ENCODE measurements at regions not wholly inside any gene's neighbourhood (a gene's known extent, or its start where the extent isn't known, plus 50 kb on each side); places are given as distances from the start of the nearest gene placed in this dataset.
"Not testable (repeated sequence)": the region's sequence is repeated elsewhere in the genome, so short reads cannot be mapped to it uniquely, and the experiment has no call there.

DNA sequence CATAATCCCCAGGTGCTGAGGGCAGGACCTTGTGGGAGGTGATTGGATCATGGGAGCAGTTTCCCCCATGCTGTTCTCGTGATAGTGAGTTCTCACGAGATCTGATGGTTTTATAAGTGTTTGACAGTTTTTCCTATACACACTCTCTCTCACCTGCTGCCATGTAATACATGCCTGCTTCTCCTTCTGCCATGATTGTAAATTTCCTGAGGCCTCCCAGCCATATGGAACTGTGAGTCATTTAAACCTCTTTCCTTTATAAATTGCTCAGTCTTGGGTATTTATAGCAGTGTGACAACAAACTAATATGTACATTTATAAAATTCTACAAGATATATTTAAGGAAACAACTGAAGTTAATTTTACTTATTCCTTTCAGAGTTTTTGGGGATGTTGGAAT lies 170.8 kb upstream of the BET1 start:
- no peak for DNase-seq (ENCODE audit: low spot score)

DNA sequence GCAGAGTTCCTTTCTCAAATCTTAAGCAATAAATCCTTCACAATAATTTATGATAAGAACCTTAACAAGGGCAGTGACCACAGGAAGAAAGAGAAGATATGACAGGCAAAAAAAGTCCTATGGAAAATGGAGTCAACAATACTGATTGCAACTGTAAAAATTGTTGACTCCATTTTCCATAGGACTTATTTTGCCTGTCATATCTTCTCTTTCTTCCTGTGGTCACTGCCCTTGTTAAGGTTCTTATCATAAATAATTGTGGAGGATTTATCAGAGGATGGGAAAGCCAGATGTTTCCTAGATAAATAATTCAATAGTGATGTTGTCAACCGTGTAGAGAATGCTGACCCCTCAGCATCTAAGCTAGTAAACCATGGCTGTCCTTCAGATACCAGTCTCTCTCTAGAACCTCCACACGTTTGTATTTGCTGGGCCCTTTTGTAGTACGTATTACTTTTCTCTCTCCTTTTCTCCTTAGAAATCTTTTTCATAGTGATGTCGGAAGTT lies 172.6 kb upstream of the BET1 start:
- no peak for DNase-seq (ENCODE audit: low spot score)

GRCh38 chr7:94177441-94177840 lies 173.3 kb upstream of the BET1 start:
- DNase-seq (ENCODE audit: low spot score): no peak

- DNase-seq (ENCODE audit: low spot score): no peak
These were observed 174.1 kb upstream of the BET1 start for GRCh38 chr7:94178230-94178629.

DNA sequence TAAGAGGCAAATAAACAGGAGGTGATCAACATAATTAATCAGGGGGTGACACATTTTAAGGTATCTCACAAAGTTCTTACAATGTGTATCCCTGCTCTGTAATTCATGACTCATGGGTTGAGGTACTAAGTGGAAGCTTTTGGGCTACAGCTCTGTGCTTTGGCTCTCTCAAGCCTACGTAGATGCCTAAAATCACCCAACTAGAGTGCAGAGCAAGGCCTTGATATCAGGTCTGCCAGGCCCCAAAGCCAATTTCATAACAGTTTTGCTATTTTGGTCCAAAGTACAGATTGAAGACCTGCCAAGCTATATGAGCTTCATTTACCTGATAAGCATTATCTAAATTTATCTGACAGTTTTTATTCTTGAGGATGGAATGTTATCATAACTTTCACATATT lies 175.3 kb upstream of the BET1 start:
- no peak for DNase-seq (ENCODE audit: low spot score)

- no peak for DNase-seq (ENCODE audit: low spot score)
These were observed 177.9 kb upstream of the BET1 start for GRCh38 chr7:94182066-94182465.

DNA sequence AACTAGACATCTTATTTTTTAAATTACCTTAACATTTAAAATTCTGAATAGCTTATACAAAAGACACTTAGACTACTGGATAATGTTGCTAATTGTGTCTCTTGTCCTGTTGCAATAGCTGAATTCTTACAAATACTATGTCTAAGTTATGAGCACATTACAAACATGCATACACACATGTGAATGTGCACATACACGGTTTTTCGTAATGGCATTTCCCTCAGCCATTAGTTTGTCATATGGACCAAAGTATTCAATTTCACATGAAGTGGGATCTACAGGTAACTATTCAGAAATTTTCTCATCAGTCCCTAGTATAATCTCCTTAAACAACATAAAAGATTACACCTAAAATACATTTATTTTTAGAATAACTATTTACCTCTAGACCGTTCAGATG lies 178.6 kb upstream of the BET1 start:
- no peak for DNase-seq (ENCODE audit: low spot score)

- DNase-seq (ENCODE audit: low spot score): no peak
These were observed 179.2 kb upstream of the BET1 start for GRCh38 chr7:94183289-94183749.

- DNase-seq (ENCODE audit: low spot score): no peak
These were observed 179.7 kb upstream of the BET1 start for GRCh38 chr7:94183891-94184290.

- no peak for DNase-seq (ENCODE audit: low spot score)
These were observed 184.2 kb upstream of the BET1 start for GRCh38 chr7:94188350-94188749.

DNA sequence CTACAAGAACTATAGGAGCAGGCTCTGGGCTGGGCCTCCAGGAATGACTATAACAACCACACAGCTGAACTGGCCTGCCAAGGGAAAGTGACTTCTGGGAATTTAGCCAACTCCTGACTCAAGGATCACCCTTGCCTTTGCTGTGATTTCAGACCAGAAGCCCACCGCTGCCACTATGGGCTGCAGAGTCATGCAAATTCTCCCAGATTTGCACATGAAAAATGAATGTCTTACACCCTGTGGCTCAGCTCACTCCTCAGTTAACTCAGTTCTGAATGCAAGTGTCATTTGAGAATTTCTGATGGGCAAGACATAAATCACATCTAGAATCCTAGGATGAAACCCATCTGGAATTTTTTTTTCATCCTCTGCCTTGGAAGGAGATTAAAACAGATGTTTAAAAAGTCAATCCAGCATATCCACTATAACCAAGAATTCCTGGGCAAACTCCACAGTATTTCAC lies 186.5 kb upstream of the BET1 start:
- no peak for DNase-seq (ENCODE audit: low spot score)

DNA sequence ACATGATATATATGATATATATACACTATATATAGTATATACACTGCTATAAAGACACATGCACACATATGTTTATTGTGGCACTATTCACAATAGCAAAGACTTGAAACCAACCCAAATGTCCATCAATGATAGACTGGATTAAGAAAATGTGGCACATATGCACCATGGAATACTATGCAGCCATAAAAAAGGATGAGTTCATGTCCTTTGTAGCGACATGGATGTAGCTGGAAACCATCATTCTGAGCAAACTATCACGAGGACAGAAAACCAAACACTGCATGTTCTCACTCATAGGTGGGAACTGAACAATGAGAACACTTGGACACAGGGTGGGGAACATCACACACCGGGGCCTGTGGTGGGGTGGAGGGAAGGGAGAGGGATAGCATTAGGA lies 190.3 kb upstream of the BET1 start:
- not testable (repeated sequence) for DNase-seq (ENCODE audit: low spot score)

- no peak for DNase-seq (ENCODE audit: low spot score)
These were observed 191.0 kb upstream of the BET1 start for GRCh38 chr7:94195201-94195600.

DNA sequence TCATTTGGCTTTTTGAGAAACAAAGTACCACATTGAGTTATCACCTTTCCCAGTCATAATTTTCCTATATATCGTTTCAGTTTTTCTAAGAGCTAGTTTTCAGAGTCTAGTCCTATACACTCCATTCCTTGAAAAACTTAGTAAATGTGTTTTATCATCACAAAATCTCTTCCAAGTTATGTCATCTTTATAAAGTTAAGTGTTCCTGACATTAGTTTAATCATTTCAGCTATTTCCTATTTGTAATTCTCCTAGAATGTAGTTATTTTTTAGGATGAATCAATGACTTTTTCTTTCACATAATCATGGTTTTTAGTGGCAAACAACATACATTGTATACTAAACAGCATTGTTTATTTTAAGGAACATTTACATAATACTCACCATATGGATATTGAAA lies 191.7 kb upstream of the BET1 start:
- DNase-seq (ENCODE audit: low spot score): no peak

DNA sequence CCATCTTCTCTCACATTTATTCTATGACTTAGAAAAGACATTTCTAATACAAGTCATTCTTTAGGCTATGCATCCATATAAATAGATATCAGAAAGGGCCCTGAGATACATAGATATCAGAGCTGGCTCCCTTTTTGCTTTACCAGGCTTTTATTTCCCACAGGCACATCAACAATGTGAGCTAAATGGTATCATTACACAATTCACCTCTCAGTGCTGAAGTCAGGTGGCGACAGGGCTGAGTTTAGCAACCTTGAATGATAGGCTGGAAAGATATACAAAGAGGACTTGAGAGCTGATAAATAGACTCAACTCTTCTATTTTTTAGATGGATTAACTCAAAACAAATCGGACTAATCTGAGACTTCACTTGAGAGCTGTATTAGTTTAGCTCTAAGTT lies 189.2 kb upstream of the COL1A2 start:
- DNase-seq (ENCODE audit: low spot score): no peak

GRCh38 chr7:94206295-94206694 lies 188.4 kb upstream of the COL1A2 start:
- DNase-seq (ENCODE audit: low spot score): no peak

GRCh38 chr7:94212160-94212559 lies 182.5 kb upstream of the COL1A2 start:
- no peak for DNase-seq (ENCODE audit: low spot score)

- no peak for DNase-seq (ENCODE audit: low spot score)
These were observed 177.7 kb upstream of the COL1A2 start for GRCh38 chr7:94216944-94217461.

- DNase-seq (ENCODE audit: low spot score): no peak
These were observed 176.9 kb upstream of the COL1A2 start for GRCh38 chr7:94217766-94218165.

- DNase-seq (ENCODE audit: low spot score): no peak
These were observed 172.2 kb upstream of the COL1A2 start for GRCh38 chr7:94222516-94222915.

DNA sequence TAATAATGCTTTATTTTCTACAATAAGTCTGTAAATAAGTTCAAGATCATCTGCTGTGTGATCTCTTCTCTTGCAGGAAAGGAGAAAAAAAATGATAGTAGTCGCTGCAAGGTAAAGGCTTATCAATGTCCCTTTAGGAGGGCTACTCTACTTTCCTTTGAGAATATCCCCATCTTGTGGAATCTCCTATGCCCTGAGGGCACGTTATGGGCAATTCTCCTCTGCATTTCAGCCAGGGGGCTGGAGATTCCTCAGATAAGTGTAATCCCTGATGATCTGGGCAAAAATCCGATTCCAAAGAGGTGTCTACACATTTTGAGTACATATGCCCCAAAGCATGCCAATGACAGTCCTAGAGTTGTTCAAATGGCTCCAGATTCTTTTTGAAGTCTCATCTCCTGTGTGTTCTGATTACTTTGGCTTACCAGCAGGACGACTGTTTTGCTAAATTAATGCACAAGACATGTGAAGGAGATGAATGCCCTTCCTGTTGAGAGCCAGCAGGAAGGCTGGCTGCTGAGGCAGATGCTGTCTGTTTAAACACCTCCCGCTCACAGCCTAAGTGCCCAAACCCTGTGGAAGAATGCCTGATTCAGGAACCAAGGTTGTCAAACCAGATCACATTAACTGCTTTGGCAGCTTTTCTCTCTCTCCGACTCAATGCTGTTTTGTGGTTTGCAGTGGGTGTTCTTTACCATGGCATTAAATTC lies 171.2 kb upstream of the COL1A2 start:
- no peak for DNase-seq (ENCODE audit: low spot score)

DNA sequence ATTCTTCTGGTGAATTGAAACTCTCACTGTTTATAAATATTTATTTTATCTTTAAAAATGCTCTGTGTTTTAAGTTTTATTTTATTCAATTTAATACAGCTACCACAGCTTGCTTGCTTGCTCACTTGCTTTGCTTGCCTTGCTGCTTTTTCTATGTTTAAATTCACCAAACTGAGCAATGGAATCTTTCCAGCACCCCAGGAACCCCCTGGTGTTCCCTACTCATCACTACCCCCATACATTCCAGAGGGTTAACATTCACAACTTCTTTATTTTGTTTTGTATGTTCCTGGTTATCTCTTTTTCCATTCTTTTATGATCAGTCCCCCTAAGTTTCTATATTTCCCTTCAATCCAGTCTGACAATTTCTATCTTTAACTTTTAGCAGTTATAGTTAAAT lies 166.5 kb upstream of the COL1A2 start:
- DNase-seq (ENCODE audit: low spot score): no peak

DNA sequence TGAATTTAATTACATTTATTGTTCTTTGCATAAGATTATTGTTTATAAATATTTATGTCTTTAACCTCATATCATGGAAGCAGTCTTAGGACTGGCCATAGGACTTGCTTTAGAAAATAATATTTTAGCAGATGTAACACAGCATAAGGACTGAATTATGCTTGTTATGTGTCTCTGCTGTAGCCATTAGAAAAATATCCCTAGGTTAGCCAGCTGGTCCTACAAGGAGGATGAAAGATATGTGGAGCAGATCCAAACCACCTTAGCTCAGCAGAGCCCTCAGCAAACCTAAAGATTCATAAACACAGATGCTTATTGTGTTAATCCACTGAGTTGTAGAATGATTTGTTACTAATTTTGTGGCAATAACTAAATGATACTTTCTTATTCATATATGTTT lies 166.0 kb upstream of the COL1A2 start:
- DNase-seq (ENCODE audit: low spot score): no peak

DNA sequence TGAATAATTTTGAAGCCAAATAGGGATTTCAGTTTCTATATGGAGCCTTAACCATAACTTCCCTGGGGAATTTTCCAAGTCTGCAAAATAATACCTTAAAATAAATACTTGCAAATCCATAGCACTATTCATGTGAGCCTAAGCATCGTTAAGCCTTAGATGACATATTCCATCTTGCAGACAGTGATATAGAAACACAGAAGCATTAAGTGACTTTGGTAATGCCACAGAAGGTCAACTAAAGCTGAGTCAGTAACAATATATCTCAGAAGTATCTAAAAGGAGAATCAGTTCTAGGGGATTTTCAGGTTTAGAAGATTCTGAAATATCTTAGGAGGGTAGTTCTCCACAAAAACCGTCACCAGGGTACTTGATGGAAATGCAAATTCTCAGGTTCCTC lies 163.4 kb upstream of the COL1A2 start:
- no peak for DNase-seq (ENCODE audit: low spot score)

All from CD4-positive, alpha-beta T cell treated with Interleukin-15 for 4 hours (primary cell).